GM12878 (cell line): ENCODE measurements at regions not wholly inside any gene's neighbourhood (a gene's known extent, or its start where the extent isn't known, plus 50 kb on each side); places are given as distances from the start of the nearest gene placed in this dataset.

ENCODE experiments used
- ATAC-seq: fragments of 200-7000 bp; cut with Tn5 transposase; 3 replicates; pipeline ENCODE4 v1.9.1; 2020; ENCODE audit warnings: mild to moderate bottlenecking, moderate library complexity
- BruUV-seq: library from RNA; stranded (reverse); fragments of 400-500 nt; replicated peaks from 2 replicates; lab custom pipeline; 2021; lab: Mats Ljungman, UMichigan
- CTCF ChIA-PET: fragments of 300-600 bp; sonication (Branson Sonifier 250); formaldehyde crosslinking; extraction: SDS; loops from one replicate; lab custom pipeline; 2021; ENCODE audit warnings: inconsistent platforms; lab: Yijun Ruan, JAX
- POLR2A ChIA-PET: fragments of 350-600 bp; formaldehyde crosslinking; extraction: SDS; loops from one replicate; lab custom pipeline; 2021; ENCODE audit warnings: inconsistent platforms; lab: Charles Lee
- RAD21 ChIA-PET: fragments of 300-600 bp; sonication (Branson Sonifier 250); formaldehyde crosslinking; loops from one replicate; lab custom pipeline; 2023; ENCODE audit warnings: antibody characterized with exemption; ENCODE audit not compliant: unreplicated experiment; lab: Charles Lee
- SMC1A ChIA-PET: fragments of 300-600 bp; sonication (Branson Sonifier 250); formaldehyde crosslinking; loops from one replicate; lab custom pipeline; 2023; ENCODE audit not compliant: unreplicated experiment, uncharacterized antibody; lab: Charles Lee
- DNase-seq: peaks from one replicate; pipeline ENCODE4 v3.0.0-alpha.2; 2011; ENCODE audit warnings: low read depth, low spot score
- FAIRE-seq: peaks from 3 replicates; lab custom pipeline; 2011; peaks lifted over from hg19 to GRCh38; lab: Jason Lieb, UNC
- H2AFZ ChIP-seq: 2 replicates; pipeline ENCODE4 v1.6.0; 2011; ENCODE audit warnings: low read depth, low read length, control low read depth; ENCODE audit not compliant: control insufficient read depth
- H3K27ac ChIP-seq: 2 replicates; pipeline ENCODE4 v1.5.1; 2011; ENCODE audit warnings: control low read depth; ENCODE audit not compliant: control insufficient read depth, insufficient read depth
- H3K27me3 ChIP-seq, 2 experiments: replicated peaks in 1 of 2; 2 replicates each; pipeline versions ENCODE4 v1.6.0 to v1.6.1; 2011; ENCODE audit warnings: low read length in 1 of 2; ENCODE audit not compliant: control insufficient read depth in 2 of 2, insufficient read depth in 2 of 2
- H3K36me3 ChIP-seq, 2 experiments: 2 replicates each; pipeline ENCODE4 v1.5.1; 2011; ENCODE audit warnings: low read length in 1 of 2; ENCODE audit not compliant: control insufficient read depth in 2 of 2, insufficient read depth in 2 of 2
- H3K4me1 ChIP-seq: 2 replicates; pipeline ENCODE4 v1.6.1; 2011; ENCODE audit warnings: mild to moderate bottlenecking, low read length, moderate library complexity, mixed read lengths; ENCODE audit not compliant: control insufficient read depth, insufficient read depth
- H3K4me2 ChIP-seq: 2 replicates; pipeline ENCODE4 v1.6.0; 2011; ENCODE audit warnings: control low read depth; ENCODE audit not compliant: control insufficient read depth, insufficient read depth
- H3K4me3 ChIP-seq: fragments of 200-600 bp; sonication (generic); 2 replicates; pipeline ENCODE4 v1.5.1; 2016
- H3K79me2 ChIP-seq: 2 replicates; pipeline ENCODE4 v1.6.0; 2011; ENCODE audit warnings: low read length; ENCODE audit not compliant: control insufficient read depth, insufficient read depth
- H3K9ac ChIP-seq: 2 replicates; pipeline ENCODE4 v1.8.0; 2011; ENCODE audit warnings: low read length, control low read depth, mixed read lengths; ENCODE audit not compliant: control insufficient read depth, insufficient read depth
- H3K9me3 ChIP-seq: replicated peaks from 3 replicates; pipeline ENCODE4 v1.5.1; 2011; ENCODE audit warnings: mild to moderate bottlenecking, low read length; ENCODE audit not compliant: control insufficient read depth, insufficient read depth
- H4K20me1 ChIP-seq: 2 replicates; pipeline ENCODE4 v1.6.0; 2011; ENCODE audit not compliant: control insufficient read depth, insufficient read depth
- E4F1 ChIP-seq: fragments of 450-650 bp; IDR thresholded peaks from 2 replicates; pipeline ENCODE4 v1.6.1; 2018; ENCODE audit warnings: borderline replicate concordance, mild to moderate bottlenecking; ENCODE audit not compliant: partially characterized antibody
- MLLT1 ChIP-seq: fragments of 450-650 bp; IDR thresholded peaks from 2 replicates; pipeline ENCODE4 v1.6.1; 2016; ENCODE audit warnings: mild to moderate bottlenecking
- PKNOX1 ChIP-seq: fragments of 450-650 bp; IDR thresholded peaks from 2 replicates; pipeline ENCODE4 v1.6.1; 2016; ENCODE audit warnings: mild to moderate bottlenecking
- RAD21 ChIP-seq: IDR thresholded peaks from 2 replicates; pipeline ENCODE4 v1.6.1; 2011; ENCODE audit warnings: mild to moderate bottlenecking, low read depth, low read length, moderate library complexity; ENCODE audit not compliant: insufficient read depth
- SMAD1 ChIP-seq: fragments of 450-650 bp; IDR thresholded peaks from 2 replicates; pipeline ENCODE4 v1.6.1; 2018; ENCODE audit warnings: mild to moderate bottlenecking, low read depth; ENCODE audit not compliant: partially characterized antibody
- SMC3 ChIP-seq: IDR thresholded peaks from 2 replicates; pipeline ENCODE4 v1.6.1; 2011; ENCODE audit warnings: low read length, improper control_type of control experiment, borderline replicate concordance
- ZNF274 ChIP-seq: IDR thresholded peaks from one replicate; pipeline ENCODE4 v1.8.0; 2011; ENCODE audit not compliant: insufficient read length, insufficient read depth
- WGBS: methylation state at CpG from one replicate; pipeline ENCODE4 v1.1.6; 2016; ENCODE audit warnings: low lambda C conversion rate; ENCODE audit not compliant: insufficient replicate concordance, insufficient coverage; ENCODE audit errors: missing lambda C conversion rate; 5-methylcytosine and 5-hydroxymethylcytosine counted together
- in situ Hi-C: fragments of 300-500 bp; cut with MboI; formaldehyde crosslinking; loops from 9 replicates; pipeline ENCODE4 v1.14.3; 2018; ENCODE audit warnings: mixed read lengths
- intact Hi-C: fragments of 100-400 bp; cut with micrococcal nuclease; formaldehyde crosslinking; loops from one replicate; pipeline ENCODE4 v1.14.2; 2022; ENCODE audit not compliant: unreplicated experiment

- TF ChIP-seq E4F1 (no peak), RAD21 (no peak), SMC3 (no peak), ZNF274 (no peak), SMAD1 (no peak)
These were observed 904.8 kb upstream of the POT1 start (continued) for GRCh38 chr7:125834421-125834820.

GRCh38 chr7:125833839-125834238 lies 904.2 kb upstream of the POT1 start:
- Histone ChIP-seq H3K4me2 (no peak overlapping the region), H4K20me1 (no peaks in the 10 kb centered on the region), H3K4me1 (no peaks in the 10 kb centered on the region), H3K4me3 (no peak overlapping the region), H3K9ac (no peak overlapping the region), H3K79me2 (no peaks in the 10 kb centered on the region), H3K36me3 (no peaks in the 10 kb centered on the region), H3K27ac (no peak overlapping the region), H3K9me3 (no peaks in the 10 kb centered on the region), H3K27me3 (no peaks in the 10 kb centered on the region), H2AFZ (no peak overlapping the region)
- intact Hi-C loops: no loop called here
- DNase-seq (no peak), FAIRE-seq (no peak), ATAC-seq (no peak; the same call in 2 of the 3 replicates)
- TF ChIP-seq PKNOX1 (peak; percentile 63), MLLT1 (no peak)
- ChIA-PET CTCF (no interaction called here), POLR2A (interaction anchor here (0.6 to 1.1 kb wide), 3 partner anchors 10 to 31 kb away, joined by 3 to 6 read pairs (median 3); no protein-coding TSS in a partner anchor), SMC1A (interaction anchor here (0.7 to 1.7 kb wide), 6 partner anchors 10 to 72 kb away, joined by 3 to 6 read pairs (median 4); no protein-coding TSS in a partner anchor), RAD21 (interaction anchor here (0.6 to 1.5 kb wide), 4 partner anchors 10 to 74 kb away, joined by 3 read pairs; no protein-coding TSS in a partner anchor)
- in situ Hi-C loops: no loop called here
- BruUV-seq: no TSS peak
- WGBS: 30% methylated on average over 8 of the region's 8 CpGs
